Brain microvascular endothelial cell (primary cell): ENCODE measurements at regions not wholly inside any gene's neighbourhood (a gene's known extent, or its start where the extent isn't known, plus 50 kb on each side); places are given as distances from the start of the nearest gene placed in this dataset.

Source experiments
- DNase-seq: peaks from one replicate; pipeline ENCODE4 v3.0.0-alpha.2; 2020
- H3K27ac ChIP-seq: fragments of 250-450 bp; sonication (Bioruptor Pico); 2 replicates; pipeline ENCODE4 v1.5.1; 2020; ENCODE audit warnings: mild to moderate bottlenecking, moderate library complexity
- H3K27me3 ChIP-seq: fragments of 250-450 bp; sonication (Bioruptor Pico); replicated peaks from 2 replicates; pipeline ENCODE4 v1.5.1; 2020; ENCODE audit warnings: mild to moderate bottlenecking
- H3K36me3 ChIP-seq: fragments of 250-450 bp; sonication (Bioruptor Pico); replicated peaks from 2 replicates; pipeline ENCODE4 v1.5.1; 2020; ENCODE audit warnings: mild to moderate bottlenecking
- H3K4me3 ChIP-seq: 2 replicates; pipeline ENCODE4 v1.5.1; 2011; ENCODE audit warnings: low read depth, mild to moderate bottlenecking, control low read depth, low read length, moderate library complexity
- CTCF ChIP-seq: IDR thresholded peaks from 2 replicates; pipeline ENCODE4 v1.5.1; 2011; ENCODE audit warnings: low read depth, mild to moderate bottlenecking, moderate library complexity, low read length, control low read depth, inconsistent platforms; ENCODE audit errors: missing control alignments
- in situ Hi-C: cut with HindIII; loops from 2 replicates; pipeline ENCODE4 v1.10.0; 2017; ENCODE audit warnings: low sequenced_read_pairs, low pct_ligation_motif_present

GRCh38 chr7:91343996-91344629 lies 79.9 kb downstream of the FZD1 start:
- no peaks in the 10 kb centered on the region for H3K27me3 ChIP-seq
- TF ChIP-seq CTCF: no peak
- no peak overlapping the region for H3K4me3 ChIP-seq
- in situ Hi-C loops: no loop called here
- H3K27ac ChIP-seq: no peak overlapping the region
- no peaks in the 10 kb centered on the region for H3K36me3 ChIP-seq
- no peak for DNase-seq

GRCh38 chr7:91344911-91345310 lies 80.7 kb downstream of the FZD1 start:
- no peak overlapping the region for H3K4me3 ChIP-seq
- no peak overlapping the region for H3K27ac ChIP-seq
- no peak for DNase-seq
- H3K27me3 ChIP-seq: no peaks in the 10 kb centered on the region
- H3K36me3 ChIP-seq: no peaks in the 10 kb centered on the region
- in situ Hi-C loops: no loop called here
- no peak for TF ChIP-seq CTCF

GRCh38 chr7:91345449-91345848 lies 81.2 kb downstream of the FZD1 start:
- Histone ChIP-seq H3K27ac (no peak overlapping the region), H3K36me3 (no peaks in the 10 kb centered on the region), H3K4me3 (no peak overlapping the region), H3K27me3 (no peaks in the 10 kb centered on the region)
- no peak for TF ChIP-seq CTCF
- no peak for DNase-seq
- in situ Hi-C loops: no loop called here

- no peaks in the 10 kb centered on the region for H3K27me3 ChIP-seq
- no peak for DNase-seq
- TF ChIP-seq CTCF: no peak
- H3K4me3 ChIP-seq: no peak overlapping the region
- H3K27ac ChIP-seq: no peak overlapping the region
- no peaks in the 10 kb centered on the region for H3K36me3 ChIP-seq
- in situ Hi-C loops: no loop called here
Measured at GRCh38 chr7:91346426-91346825, 82.2 kb downstream of the FZD1 start.

GRCh38 chr7:91347290-91347689 lies 83.1 kb downstream of the FZD1 start:
- Histone ChIP-seq H3K27me3 (no peaks in the 10 kb centered on the region), H3K36me3 (no peaks in the 10 kb centered on the region), H3K4me3 (no peak overlapping the region), H3K27ac (no peak overlapping the region)
- TF ChIP-seq CTCF: no peak
- peak; percentile 67 for DNase-seq
- in situ Hi-C loops: no loop called here

- DNase-seq: peak; percentile 54
- Histone ChIP-seq H3K27me3 (no peaks in the 10 kb centered on the region), H3K36me3 (no peaks in the 10 kb centered on the region), H3K27ac (no peak overlapping the region), H3K4me3 (no peak overlapping the region)
- in situ Hi-C loops: no loop called here
- TF ChIP-seq CTCF: no peak
Measured at GRCh38 chr7:91348711-91349110, 84.5 kb downstream of the FZD1 start.
